Nephron progenitor cell (in vitro differentiated cells): ENCODE measurements at regions not wholly inside any gene's neighbourhood (a gene's known extent, or its start where the extent isn't known, plus 50 kb on each side); places are given as distances from the start of the nearest gene placed in this dataset.
"Not testable (repeated sequence)": the region's sequence is repeated elsewhere in the genome, so short reads cannot be mapped to it uniquely, and the experiment has no call there.

Source experiments
- DNase-seq: peaks from one replicate; pipeline ENCODE4 v3.0.0; 2021
- H3K27ac Mint-ChIP-seq: 2 replicates; pipeline ENCODE4 v1.8.0; 2021; ENCODE audit warnings: mild to moderate bottlenecking, moderate library complexity, mixed read lengths
- H3K27me3 Mint-ChIP-seq: 2 replicates; pipeline ENCODE4 v1.8.0; 2021; ENCODE audit warnings: mild to moderate bottlenecking, low read depth, mixed read lengths; ENCODE audit not compliant: poor library complexity
- H3K36me3 Mint-ChIP-seq: 2 replicates; pipeline ENCODE4 v1.8.0; 2021; ENCODE audit warnings: low read depth, mixed read lengths
- H3K4me1 Mint-ChIP-seq: 2 replicates; pipeline ENCODE4 v1.8.0; 2021; ENCODE audit warnings: mixed read lengths
- H3K4me3 Mint-ChIP-seq: 2 replicates; pipeline ENCODE4 v1.8.0; 2021; ENCODE audit warnings: mild to moderate bottlenecking, moderate library complexity, mixed read lengths
- H3K9me3 Mint-ChIP-seq: 2 replicates; pipeline ENCODE4 v1.8.0; 2021; ENCODE audit warnings: mild to moderate bottlenecking, moderate library complexity, mixed read lengths
- TF ChIP-seq, protein P1 (sequence below): fragments of 200-600 bp; sonication (generic); IDR thresholded peaks from 2 replicates; pipeline ENCODE4 v1.5.0; 2021; ENCODE audit warnings: antibody characterized with exemption

DNA sequence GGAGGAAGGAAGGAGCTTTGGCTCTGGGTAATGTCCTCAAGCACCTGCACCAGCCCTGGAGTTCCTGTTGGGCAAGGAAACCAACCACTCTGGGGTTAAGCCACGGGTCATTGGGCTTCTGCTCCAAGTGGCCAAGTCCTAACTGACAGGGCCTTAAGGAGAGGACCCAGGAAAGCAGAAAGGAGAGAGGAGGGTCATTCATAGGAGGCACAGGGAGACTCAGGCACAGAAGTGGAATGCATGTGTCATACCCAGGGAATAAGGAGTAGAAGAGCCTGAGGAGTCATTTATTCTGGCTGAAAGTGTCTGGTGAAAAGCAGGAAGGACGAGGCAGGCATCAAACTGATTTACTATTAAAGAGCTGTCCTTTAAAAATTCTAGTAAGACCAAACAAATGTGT, 129.2 kb downstream of the DMRT2 start:
- H3K4me1 Mint-ChIP-seq, result peaks cover 5% of the 10 kb centered on the region

GRCh38 chr9:1184146-1184545, 134.0 kb downstream of the DMRT2 start:
- peaks cover 7% of the 10 kb centered on the region for H3K36me3 Mint-ChIP-seq

More for the DNA sequence above, 129.2 kb downstream of the DMRT2 start:
- TF ChIP-seq, protein P1, sequence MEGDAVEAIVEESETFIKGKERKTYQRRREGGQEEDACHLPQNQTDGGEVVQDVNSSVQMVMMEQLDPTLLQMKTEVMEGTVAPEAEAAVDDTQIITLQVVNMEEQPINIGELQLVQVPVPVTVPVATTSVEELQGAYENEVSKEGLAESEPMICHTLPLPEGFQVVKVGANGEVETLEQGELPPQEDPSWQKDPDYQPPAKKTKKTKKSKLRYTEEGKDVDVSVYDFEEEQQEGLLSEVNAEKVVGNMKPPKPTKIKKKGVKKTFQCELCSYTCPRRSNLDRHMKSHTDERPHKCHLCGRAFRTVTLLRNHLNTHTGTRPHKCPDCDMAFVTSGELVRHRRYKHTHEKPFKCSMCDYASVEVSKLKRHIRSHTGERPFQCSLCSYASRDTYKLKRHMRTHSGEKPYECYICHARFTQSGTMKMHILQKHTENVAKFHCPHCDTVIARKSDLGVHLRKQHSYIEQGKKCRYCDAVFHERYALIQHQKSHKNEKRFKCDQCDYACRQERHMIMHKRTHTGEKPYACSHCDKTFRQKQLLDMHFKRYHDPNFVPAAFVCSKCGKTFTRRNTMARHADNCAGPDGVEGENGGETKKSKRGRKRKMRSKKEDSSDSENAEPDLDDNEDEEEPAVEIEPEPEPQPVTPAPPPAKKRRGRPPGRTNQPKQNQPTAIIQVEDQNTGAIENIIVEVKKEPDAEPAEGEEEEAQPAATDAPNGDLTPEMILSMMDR, result no peak
- Mint-ChIP-seq H3K9me3 (peaks cover 68% of the 10 kb centered on the region), H3K27me3 (peaks cover 12% of the 10 kb centered on the region), H3K36me3 (no peaks in the 10 kb centered on the region), H3K4me3 (no peak overlapping the region), H3K27ac (no peak overlapping the region)
- no peak for DNase-seq

DNA sequence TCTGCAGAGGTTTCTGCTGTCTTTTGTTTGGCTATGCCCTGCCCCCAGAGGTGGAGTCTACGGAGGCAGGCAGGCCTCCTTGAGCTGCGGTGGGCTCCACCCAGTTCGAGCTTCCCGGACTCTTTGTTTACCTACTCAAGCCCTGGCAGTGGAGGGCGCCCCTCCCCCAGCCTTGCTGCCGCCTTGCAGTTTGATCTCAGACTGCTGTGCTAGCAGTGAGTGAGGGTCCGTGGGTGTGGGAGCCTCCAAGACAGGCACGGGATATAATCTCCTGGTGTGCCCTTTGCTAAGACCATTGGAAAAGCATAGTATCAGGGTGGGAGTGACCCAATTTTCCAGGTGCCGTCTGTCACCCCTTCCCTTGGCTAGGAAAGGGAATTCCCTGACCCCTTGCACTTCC, 137.0 kb downstream of the DMRT2 start:
- H3K4me1 Mint-ChIP-seq, H3K36me3 Mint-ChIP-seq, H3K4me3 Mint-ChIP-seq, DNase-seq, H3K27ac Mint-ChIP-seq, H3K27me3 Mint-ChIP-seq: not testable (repeated sequence)
- H3K9me3 Mint-ChIP-seq, result peaks cover 60% of the 10 kb centered on the region

More at GRCh38 chr9:1184146-1184545, 134.0 kb downstream of the DMRT2 start:
- DNase-seq, result no peak
- Mint-ChIP-seq H3K27me3 (peaks cover 6% of the 10 kb centered on the region), H3K27ac (no peak overlapping the region), H3K4me3 (no peak overlapping the region), H3K9me3 (peaks cover 68% of the 10 kb centered on the region), H3K4me1 (peaks cover under 1% of the 10 kb centered on the region)
- TF ChIP-seq, protein P1, result no peak

DNA sequence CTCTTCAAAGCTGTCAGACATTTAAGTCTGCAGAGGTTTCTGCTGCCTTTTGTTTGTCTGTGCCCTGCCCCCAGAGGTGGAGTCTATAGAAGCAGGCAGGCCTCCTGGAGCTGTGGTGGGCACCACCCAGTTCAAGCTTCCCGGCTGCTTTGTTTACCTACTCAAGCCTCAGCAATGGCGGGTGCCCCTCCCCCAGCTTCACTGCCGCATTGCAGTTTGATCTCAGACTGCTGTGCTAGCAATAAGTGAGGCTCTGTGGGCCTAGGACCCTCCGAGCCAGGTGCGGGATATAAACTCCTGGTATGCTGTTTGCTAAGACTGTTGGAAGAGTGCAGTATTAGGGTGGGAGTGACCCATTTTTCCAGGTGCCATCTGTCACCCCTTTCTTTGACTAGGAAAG, 145.5 kb downstream of the DMRT2 start:
- H3K4me3 Mint-ChIP-seq, H3K36me3 Mint-ChIP-seq, H3K27ac Mint-ChIP-seq, H3K4me1 Mint-ChIP-seq, H3K27me3 Mint-ChIP-seq, DNase-seq: not testable (repeated sequence)
- peaks cover 64% of the 10 kb centered on the region for H3K9me3 Mint-ChIP-seq

GRCh38 chr9:1198085-1198484, 147.9 kb downstream of the DMRT2 start:
- DNase-seq, result no peak
- Mint-ChIP-seq H3K4me1 (no peaks in the 10 kb centered on the region), H3K9me3 (peaks cover 57% of the 10 kb centered on the region), H3K4me3 (no peak overlapping the region), H3K27ac (no peak overlapping the region), H3K36me3 (peaks cover 4% of the 10 kb centered on the region), H3K27me3 (peaks cover 8% of the 10 kb centered on the region)
- TF ChIP-seq, protein P1, result no peak

DNA sequence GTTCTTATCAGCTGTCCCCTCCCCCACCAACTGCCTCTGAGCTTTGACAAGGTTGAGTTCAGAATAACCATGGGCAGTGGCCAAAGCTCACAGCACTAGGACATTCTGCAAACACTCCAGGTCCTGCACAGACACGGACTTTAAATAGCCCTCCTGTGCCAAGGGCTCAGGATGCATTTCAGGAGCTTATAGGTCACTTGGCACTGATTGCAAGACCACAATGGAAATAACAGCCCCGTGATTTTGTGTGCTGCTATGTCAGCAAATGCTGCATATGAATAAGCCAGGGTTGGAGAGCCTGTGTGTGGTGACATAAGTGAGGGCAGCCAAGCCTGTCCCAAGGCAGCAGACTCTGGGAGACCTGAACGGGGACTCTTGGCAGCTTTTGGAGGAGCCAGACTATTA, 150.7 kb downstream of the DMRT2 start:
- TF ChIP-seq, protein P1, result no peak
- Mint-ChIP-seq H3K27me3 (peaks cover 8% of the 10 kb centered on the region), H3K27ac (no peak overlapping the region), H3K4me3 (no peak overlapping the region), H3K9me3 (peaks cover 52% of the 10 kb centered on the region), H3K4me1 (no peaks in the 10 kb centered on the region), H3K36me3 (peaks cover 4% of the 10 kb centered on the region)
- DNase-seq, result no peak

DNA sequence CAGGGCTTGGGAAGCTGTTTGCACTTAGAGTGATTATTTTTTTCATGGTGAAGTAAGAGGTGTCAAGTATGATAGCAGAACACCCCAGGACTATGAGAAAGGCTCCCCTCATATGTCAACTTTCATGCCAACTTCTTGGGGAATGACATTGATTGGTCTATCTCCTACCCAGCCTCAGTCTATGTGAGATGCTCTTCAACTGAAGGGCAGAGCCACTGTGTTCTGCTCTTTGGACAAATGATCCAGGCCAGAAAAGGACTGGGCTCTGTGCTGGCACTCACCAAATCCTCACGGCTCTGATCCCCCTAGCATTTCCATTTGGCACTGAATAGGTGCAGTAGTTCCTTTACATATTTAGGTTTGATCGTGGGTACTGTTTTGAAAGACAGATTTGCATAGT, 151.1 kb downstream of the DMRT2 start:
- TF ChIP-seq, protein P1, result no peak
- Mint-ChIP-seq H3K36me3 (peaks cover under 1% of the 10 kb centered on the region), H3K9me3 (peaks cover 52% of the 10 kb centered on the region), H3K27ac (no peak overlapping the region), H3K4me1 (no peaks in the 10 kb centered on the region), H3K27me3 (peaks cover 8% of the 10 kb centered on the region), H3K4me3 (no peak overlapping the region)
- DNase-seq, result no peak
